SHP77 (cell line): ENCODE measurements at regions not wholly inside any gene's neighbourhood (a gene's known extent, or its start where the extent isn't known, plus 50 kb on each side); places are given as distances from the start of the nearest gene placed in this dataset.
"Not testable (repeated sequence)": the region's sequence is repeated elsewhere in the genome, so short reads cannot be mapped to it uniquely, and the experiment has no call there.

Experiments
- DNase-seq, 2 experiments: peaks; one replicate each; lab custom pipeline; 2025; lab: John Stamatoyannopoulos, UW

DNA sequence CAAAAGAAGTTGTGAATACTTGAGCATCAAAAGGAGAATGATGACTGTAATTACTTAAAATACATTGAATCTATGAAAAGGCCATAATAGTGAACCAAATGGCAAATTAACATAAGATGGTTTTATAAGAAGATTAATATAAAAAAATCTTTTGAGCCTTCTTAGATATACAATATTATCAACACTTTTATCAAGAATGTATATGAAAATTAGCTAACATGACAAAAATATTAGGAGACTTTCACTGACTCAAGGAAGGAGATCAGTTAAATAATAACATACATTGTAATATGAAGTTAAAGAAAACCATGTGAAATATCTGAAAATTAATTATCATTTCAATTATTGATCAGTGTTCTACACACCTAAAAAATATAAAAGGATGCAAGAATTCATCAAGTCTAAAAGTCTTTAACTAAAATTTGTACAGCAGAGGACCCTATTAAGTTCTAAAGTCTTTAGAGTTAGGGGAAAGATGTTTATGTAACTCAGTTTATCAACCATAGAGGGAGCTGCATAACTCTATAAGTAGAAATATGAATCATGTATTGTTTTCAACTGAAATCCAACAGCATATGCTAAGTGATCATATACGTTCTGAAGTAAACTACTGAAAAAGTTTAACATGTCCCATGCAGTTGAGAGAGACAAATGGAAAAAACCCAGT lies 756.1 kb upstream of the MIR17HG start:
- no peak for DNase-seq

GRCh38 chr13:90591927-90592268 lies 755.6 kb upstream of the MIR17HG start:
- DNase-seq: no peak

- DNase-seq: no peak
Observed at GRCh38 chr13:90592943-90593342, 754.5 kb upstream of the MIR17HG start.

GRCh38 chr13:90594681-90595080 lies 752.8 kb upstream of the MIR17HG start:
- DNase-seq: peak in 1 of 2 experiments; percentile 8

GRCh38 chr13:90605664-90606063 lies 741.8 kb upstream of the MIR17HG start:
- no peak for DNase-seq

DNA sequence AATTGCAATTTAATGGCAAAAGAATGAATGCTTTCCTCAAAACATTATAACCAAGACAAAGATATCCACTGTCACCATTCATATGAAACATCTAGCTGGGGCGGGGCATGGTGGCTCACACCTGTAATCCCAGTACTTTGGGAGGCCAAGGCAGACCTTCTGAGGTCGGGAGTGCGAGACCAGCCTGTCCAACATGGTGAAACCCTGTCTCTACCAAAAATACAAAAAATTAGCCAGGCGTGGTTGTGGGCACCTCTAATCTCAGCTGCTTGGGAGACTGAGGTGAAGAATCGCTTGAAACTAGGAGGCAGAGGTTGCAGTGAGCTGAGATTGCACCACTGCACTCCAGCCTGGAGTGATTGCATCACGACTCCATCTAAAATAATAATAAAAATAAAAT lies 740.6 kb upstream of the MIR17HG start:
- DNase-seq: not testable (repeated sequence)

DNA sequence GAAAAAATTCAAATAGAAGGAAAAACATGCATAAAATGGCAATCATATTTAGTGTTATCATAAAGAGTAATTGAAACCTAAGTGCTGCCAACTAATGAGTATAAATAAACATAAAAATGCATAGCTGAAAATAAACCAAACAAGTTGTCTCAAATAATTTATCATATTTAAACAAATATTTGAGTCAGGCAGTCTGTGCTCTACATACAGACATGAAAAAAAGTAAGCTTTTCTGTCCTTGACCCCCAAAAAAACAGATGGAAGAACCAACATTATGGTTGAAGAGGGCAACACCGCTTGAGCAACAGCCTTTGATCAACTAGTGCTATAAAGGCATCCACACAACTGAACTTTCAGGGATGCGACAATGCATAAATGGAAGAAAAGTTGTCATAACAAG lies 735.1 kb upstream of the MIR17HG start:
- DNase-seq: no peak

DNA sequence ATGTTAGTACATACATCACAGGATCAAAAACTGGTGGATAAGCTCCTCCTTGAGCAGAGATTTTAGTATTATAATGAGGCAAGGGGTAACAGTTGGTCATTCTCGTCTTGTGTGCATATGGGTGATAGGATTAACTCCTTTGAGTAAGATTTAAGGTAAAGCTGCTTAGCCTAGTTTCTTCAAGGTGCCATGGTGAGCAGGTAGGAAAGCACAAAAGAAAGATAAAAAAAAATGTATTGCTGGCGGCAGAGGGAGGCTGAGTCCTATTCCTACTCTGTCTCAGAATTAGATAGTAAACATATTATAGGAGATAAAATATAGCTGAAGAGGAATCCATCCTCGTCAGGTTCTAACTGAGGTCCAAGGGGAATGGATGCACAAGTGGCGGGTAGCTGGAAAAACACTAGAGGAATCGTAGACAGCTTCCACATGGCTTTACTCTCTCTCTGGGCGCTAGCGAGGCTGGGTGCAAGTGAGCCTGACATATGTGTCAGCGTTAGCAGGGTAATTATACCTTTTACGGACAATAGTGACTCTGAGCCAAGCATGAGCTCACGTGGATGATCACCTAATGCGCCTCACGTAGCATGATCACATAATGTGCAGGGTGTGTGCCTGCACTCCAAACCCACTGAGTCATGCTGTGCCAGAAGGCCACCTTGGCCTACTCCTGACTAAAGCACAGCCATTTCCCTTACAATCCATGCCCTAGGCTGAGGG lies 734.3 kb upstream of the MIR17HG start:
- no peak for DNase-seq

- no peak for DNase-seq
Observed at GRCh38 chr13:90615236-90615635, 732.3 kb upstream of the MIR17HG start.

DNA sequence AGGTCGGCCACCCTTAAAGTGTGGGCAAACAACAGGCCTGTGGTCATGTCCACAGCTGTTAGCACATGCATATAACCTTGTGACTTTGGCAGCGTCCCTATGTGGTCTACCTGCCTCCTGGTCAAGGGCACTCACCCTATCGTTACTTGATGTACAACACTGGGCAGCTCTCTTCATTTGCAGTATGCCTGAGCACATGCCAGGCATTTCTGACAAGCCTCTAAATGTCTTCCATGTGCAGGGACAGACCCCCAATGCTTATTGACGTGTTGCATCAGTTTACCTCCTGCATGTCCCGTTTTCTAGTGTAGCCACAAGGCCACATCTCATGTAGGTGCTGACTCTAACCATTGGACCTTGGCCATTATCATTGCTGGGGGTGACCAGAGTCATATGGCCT lies 731.7 kb upstream of the MIR17HG start:
- no peak for DNase-seq

- DNase-seq: no peak
Observed at GRCh38 chr13:90618133-90618532, 729.4 kb upstream of the MIR17HG start.

DNA sequence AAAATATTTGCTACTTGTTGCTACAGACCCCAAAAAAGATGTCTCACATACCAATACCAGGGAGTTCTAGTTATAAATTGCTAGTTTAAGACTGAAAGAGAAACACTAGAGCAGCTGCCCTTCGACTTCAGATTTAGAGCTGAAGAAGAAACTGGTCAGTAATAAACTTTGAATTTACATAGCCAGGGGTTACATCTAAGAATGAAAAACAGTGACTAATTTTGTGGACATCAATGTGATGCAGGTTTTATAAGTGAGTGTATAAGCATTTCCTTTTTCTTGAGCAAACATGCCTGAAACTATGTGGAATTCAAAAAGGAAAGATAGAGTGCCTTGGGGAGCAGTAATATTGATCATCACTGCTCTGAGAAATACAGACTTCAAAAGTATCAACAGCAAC lies 724.9 kb upstream of the MIR17HG start:
- DNase-seq: no peak

DNA sequence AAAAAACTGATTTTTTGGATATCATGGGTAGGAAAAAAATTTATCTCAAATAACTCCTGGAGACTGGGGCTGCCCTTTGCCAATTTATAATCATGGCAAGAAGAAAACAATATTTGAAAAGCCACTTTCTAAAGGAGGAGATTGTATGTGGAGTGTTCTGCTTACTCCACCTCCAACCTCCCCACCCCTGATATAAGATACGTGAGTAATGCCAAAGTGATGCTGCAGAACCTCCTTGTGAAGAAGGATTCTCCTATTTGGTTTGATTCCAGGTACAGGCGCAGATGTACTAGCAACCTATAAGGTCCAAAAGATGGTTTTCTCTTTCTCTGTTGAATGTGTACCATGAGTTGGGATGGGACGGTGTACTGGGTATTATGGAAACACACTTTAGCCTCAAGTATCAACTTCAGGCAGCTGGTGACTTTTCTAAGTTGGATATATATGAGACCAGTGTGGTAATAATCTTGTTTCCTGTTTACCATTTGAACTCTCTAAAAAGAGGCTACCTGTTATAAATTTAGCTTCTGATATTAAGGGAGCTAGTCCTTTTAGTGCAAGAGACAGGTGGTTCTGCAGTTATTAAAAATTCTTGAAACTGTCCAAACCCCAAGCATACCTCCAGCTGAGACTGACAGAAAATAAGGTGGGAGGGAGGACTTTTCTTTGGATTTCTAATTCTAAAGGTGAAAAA lies 724.0 kb upstream of the MIR17HG start:
- no peak for DNase-seq

GRCh38 chr13:90627813-90628212 lies 719.7 kb upstream of the MIR17HG start:
- no peak for DNase-seq

DNA sequence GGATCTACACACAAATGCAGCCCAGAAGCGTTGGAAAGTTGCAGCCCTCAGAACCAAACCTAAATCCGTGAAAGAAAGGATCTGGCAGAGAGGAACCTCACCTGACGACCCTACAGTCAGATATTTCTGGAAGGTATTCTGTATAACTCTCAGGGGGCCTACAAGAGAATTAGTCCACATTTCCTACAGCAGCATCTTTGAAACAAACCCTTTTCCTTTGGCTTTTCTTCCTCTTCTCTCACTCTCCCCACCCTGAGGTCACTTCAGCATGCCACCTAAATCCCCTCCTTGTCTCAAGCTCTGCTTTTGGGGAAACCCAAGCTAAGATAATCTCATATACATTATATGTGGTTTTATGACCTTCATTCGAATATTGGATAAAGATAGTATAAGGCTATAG lies 719.0 kb upstream of the MIR17HG start:
- no peak for DNase-seq

DNA sequence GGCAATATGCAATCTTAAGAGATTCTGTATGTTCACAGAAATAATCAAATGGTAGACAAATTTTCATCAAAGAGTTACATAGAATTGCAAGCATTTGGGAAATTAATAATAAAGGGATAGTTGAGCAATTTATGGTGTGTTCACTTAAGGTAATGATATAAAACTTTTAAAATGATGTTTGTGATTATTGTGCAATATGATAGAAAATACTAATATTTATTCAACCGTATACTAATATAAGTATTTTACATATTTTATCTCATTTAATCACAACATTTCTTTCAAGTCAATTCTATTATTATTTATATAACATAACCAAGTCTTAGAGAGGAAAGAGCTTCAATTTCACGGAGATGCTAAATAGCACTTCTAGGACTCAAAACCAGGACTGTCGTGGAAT lies 716.8 kb upstream of the MIR17HG start:
- DNase-seq: no peak

DNA sequence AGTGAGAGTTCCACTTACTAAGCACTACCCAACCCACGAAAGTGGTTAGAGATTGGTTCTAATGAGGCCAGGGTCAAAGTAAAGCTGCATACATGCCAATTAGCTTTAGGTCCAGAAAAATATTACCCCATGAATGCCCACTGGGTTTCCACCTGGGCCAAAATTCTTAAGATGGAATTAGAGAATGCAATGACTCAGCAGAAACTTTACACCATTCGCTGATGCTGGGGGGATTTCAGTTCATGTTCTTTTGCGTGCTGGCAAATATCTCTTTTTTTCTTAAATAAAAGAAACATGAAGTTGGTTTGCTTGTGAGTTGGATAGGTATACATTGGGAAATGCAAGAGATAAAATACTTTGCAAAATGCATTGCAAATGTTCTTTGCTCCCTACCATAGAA lies 715.3 kb upstream of the MIR17HG start:
- DNase-seq: no peak

- DNase-seq: no peak
Observed at GRCh38 chr13:90633849-90634248, 713.6 kb upstream of the MIR17HG start.

- no peak for DNase-seq
Observed at GRCh38 chr13:90640976-90641375, 706.5 kb upstream of the MIR17HG start.

GRCh38 chr13:90641884-90642283 lies 705.6 kb upstream of the MIR17HG start:
- no peak for DNase-seq

GRCh38 chr13:90645582-90645981 lies 701.9 kb upstream of the MIR17HG start:
- no peak for DNase-seq

GRCh38 chr13:90648497-90648896 lies 699.0 kb upstream of the MIR17HG start:
- no peak for DNase-seq

GRCh38 chr13:90652036-90652435 lies 695.5 kb upstream of the MIR17HG start:
- no peak for DNase-seq
